Parathyroid adenoma (tissue), 2 donors: ENCODE measurements at regions not wholly inside any gene's neighbourhood (a gene's known extent, or its start where the extent isn't known, plus 50 kb on each side); places are given as distances from the start of the nearest gene placed in this dataset.
"Not testable (repeated sequence)": the region's sequence is repeated elsewhere in the genome, so short reads cannot be mapped to it uniquely, and the experiment has no call there.

Experiments used
- H2AFZ ChIP-seq: fragments of 300-600 bp; sonication (generic); one replicate; pipeline ENCODE4 v1.7.0; 2017; ENCODE audit warnings: antibody characterized with exemption, mild to moderate bottlenecking
- H3K27ac ChIP-seq: fragments of 300-600 bp; sonication (generic); one replicate; pipeline ENCODE4 v1.7.0; 2017
- H3K27me3 ChIP-seq: fragments of 300-600 bp; sonication (generic); one replicate; pipeline ENCODE4 v1.7.0; 2017; ENCODE audit warnings: low read length; ENCODE audit not compliant: control insufficient read depth, insufficient read depth
- H3K36me3 ChIP-seq: fragments of 300-600 bp; sonication (generic); one replicate; pipeline ENCODE4 v1.7.0; 2017; ENCODE audit warnings: low read length; ENCODE audit not compliant: control insufficient read depth, insufficient read depth
- H3K4me1 ChIP-seq: fragments of 300-600 bp; sonication (generic); one replicate; pipeline ENCODE4 v1.7.0; 2017; ENCODE audit warnings: control low read depth
- H3K4me2 ChIP-seq: fragments of 300-600 bp; sonication (generic); one replicate; pipeline ENCODE4 v1.7.0; 2017; ENCODE audit warnings: low read length
- H3K4me3 ChIP-seq: fragments of 300-600 bp; sonication (generic); one replicate; pipeline ENCODE4 v1.7.0; 2017; ENCODE audit warnings: low read depth, low read length
- H3K79me2 ChIP-seq: fragments of 300-600 bp; sonication (generic); one replicate; pipeline ENCODE4 v1.7.0; 2017; ENCODE audit warnings: control low read depth
- H3K9ac ChIP-seq: fragments of 300-600 bp; sonication (generic); one replicate; pipeline ENCODE4 v1.7.0; 2017; ENCODE audit warnings: mild to moderate bottlenecking
- H3K9me3 ChIP-seq: fragments of 300-600 bp; sonication (generic); one replicate; pipeline ENCODE4 v1.7.0; 2017; ENCODE audit warnings: low read length; ENCODE audit not compliant: control insufficient read depth
- TF ChIP-seq, protein P1 (sequence below): fragments of 300-600 bp; sonication (generic); IDR thresholded peaks from one replicate; pipeline ENCODE4 v1.7.0; 2017; ENCODE audit warnings: antibody characterized with exemption, mild to moderate bottlenecking
- donor health status: primary hyperparathyroidism.

DNA sequence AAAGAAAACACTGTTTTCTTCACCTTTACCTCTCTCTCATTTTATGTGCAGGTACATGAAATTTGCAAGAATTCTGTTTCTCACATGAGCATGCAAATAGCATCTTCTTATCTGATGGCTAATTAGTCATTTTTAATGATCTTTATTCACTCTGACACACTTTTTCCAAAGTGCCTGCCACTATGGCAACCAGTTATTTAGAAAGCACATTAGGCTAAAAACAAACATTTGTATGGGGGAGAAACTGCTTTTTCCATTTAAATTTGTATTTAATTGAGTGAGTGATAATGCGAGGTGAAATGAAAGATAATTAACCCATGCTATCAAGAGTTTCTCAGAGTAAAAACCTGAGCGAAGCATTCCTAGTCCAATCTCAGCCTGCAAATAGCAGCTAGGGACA, 365.0 kb downstream of the MAT2B start:
- Histone ChIP-seq H3K9ac (no peak overlapping the region), H3K27ac (no peak overlapping the region), H3K4me1 (no peaks in the 10 kb centered on the region), H2AFZ (no peak overlapping the region), H3K36me3 (no peaks in the 10 kb centered on the region), H3K4me3 (no peak overlapping the region), H3K9me3 (no peaks in the 10 kb centered on the region), H3K4me2 (no peak overlapping the region), H3K27me3 (no peaks in the 10 kb centered on the region), H3K79me2 (no peaks in the 10 kb centered on the region)
- TF ChIP-seq, protein P1, sequence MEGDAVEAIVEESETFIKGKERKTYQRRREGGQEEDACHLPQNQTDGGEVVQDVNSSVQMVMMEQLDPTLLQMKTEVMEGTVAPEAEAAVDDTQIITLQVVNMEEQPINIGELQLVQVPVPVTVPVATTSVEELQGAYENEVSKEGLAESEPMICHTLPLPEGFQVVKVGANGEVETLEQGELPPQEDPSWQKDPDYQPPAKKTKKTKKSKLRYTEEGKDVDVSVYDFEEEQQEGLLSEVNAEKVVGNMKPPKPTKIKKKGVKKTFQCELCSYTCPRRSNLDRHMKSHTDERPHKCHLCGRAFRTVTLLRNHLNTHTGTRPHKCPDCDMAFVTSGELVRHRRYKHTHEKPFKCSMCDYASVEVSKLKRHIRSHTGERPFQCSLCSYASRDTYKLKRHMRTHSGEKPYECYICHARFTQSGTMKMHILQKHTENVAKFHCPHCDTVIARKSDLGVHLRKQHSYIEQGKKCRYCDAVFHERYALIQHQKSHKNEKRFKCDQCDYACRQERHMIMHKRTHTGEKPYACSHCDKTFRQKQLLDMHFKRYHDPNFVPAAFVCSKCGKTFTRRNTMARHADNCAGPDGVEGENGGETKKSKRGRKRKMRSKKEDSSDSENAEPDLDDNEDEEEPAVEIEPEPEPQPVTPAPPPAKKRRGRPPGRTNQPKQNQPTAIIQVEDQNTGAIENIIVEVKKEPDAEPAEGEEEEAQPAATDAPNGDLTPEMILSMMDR, result no peak

DNA sequence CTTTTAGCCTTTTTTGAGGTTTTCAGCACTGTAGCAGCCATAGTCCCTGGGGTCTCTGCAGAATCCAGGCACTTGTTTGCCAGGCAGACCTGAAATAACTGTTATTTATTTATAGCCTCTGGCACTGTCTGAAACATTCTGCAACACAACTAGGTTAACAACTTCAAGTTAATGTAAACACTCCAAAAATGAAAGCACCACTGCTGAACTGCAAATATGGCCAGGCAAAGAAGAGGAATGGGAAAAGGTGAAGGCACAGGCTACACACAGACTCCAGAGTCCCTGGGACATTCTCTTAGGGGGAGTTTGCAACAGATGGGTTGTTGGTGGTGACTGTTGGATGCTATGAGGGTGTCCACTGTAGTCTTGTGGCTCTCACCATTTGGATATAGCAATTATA, 369.0 kb downstream of the MAT2B start:
- Histone ChIP-seq H3K9me3 (no peaks in the 10 kb centered on the region), H3K9ac (no peak overlapping the region), H3K4me3 (no peak overlapping the region), H3K4me1 (no peaks in the 10 kb centered on the region), H3K27me3 (no peaks in the 10 kb centered on the region), H3K79me2 (no peaks in the 10 kb centered on the region), H2AFZ (no peak overlapping the region), H3K36me3 (no peaks in the 10 kb centered on the region), H3K27ac (no peak overlapping the region), H3K4me2 (no peak overlapping the region)
- TF ChIP-seq, protein P1, result no peak

DNA sequence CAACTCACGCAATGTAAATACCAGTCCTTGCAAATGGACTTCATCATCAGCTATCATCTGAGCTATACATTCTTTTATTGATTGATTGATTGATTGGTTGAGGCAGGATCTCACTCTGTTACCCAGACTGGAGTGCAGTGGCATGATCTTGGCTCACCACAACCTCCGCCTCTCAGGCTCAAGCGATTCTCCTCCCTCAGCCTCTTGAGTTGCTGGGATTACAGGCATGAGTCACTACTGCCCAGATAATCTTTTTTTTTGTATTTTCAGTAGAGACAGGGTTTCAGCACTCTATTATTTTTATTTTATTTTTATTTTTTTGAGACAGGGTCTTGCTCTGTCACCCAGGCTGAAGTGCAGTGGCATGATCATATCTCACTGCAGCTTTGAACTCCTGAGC, 369.5 kb downstream of the MAT2B start:
- H3K4me3 ChIP-seq, H3K79me2 ChIP-seq, H3K4me2 ChIP-seq, H3K4me1 ChIP-seq, H3K36me3 ChIP-seq, H3K27me3 ChIP-seq, H3K9ac ChIP-seq, H3K9me3 ChIP-seq, H3K27ac ChIP-seq, H2AFZ ChIP-seq: not testable (repeated sequence)

DNA sequence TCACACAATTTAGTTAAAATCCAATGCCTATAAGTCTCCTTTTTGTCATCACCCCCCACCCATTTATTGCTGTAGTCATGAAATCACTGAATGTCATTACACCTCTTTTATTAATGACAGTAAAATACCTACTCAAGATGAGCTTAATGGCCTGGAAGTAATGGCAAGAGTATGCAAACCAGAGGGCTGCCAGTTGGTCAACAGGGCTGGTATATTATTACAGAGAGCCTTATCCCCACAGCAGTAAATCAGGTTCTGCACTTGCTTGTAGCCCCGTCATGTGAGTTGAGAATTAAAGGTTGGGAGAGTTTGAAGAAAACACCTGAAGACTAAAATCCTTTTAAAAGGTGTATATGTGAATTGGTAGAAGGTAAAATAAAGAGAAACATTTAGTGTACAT, 372.4 kb downstream of the MAT2B start:
- no peak overlapping the region for H3K4me2 ChIP-seq
- H3K4me1 ChIP-seq, result no peaks in the 10 kb centered on the region
- no peaks in the 10 kb centered on the region for H3K79me2 ChIP-seq
- no peaks in the 10 kb centered on the region for H3K9me3 ChIP-seq
- no peak overlapping the region for H3K27ac ChIP-seq
- TF ChIP-seq, protein P1, result no peak
- no peaks in the 10 kb centered on the region for H3K27me3 ChIP-seq
- no peak overlapping the region for H2AFZ ChIP-seq
- H3K36me3 ChIP-seq, result no peaks in the 10 kb centered on the region
- H3K4me3 ChIP-seq, result no peak overlapping the region
- H3K9ac ChIP-seq, result no peak overlapping the region

DNA sequence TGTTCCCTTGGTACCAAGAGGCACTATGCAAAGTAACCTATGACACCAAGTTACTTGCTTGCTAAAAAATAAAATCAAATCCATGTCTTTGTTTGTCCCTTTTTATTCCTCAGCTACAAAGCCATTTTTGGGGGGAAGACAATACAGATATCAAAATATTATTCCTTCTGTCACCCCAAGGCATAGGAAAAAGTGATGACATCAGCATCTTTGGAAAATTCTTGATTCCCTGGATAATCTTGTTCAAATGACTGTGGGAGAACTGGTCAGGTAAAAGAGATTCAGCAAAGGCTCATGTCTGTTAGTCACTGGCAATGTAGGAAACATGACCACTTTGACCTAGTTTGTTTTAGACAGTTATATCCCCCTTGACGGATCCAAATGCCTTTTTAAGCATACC, 373.1 kb downstream of the MAT2B start:
- Histone ChIP-seq H3K36me3 (no peaks in the 10 kb centered on the region), H3K4me3 (no peak overlapping the region), H2AFZ (no peak overlapping the region), H3K79me2 (no peaks in the 10 kb centered on the region), H3K27ac (no peak overlapping the region), H3K4me2 (no peak overlapping the region), H3K9me3 (no peaks in the 10 kb centered on the region), H3K9ac (no peak overlapping the region), H3K27me3 (no peaks in the 10 kb centered on the region), H3K4me1 (no peaks in the 10 kb centered on the region)
- TF ChIP-seq, protein P1, result no peak
